B cell (primary cell): ENCODE measurements at regions not wholly inside any gene's neighbourhood (a gene's known extent, or its start where the extent isn't known, plus 50 kb on each side); places are given as distances from the start of the nearest gene placed in this dataset.

Experiments used
- ATAC-seq: fragments of 200-7000 bp; cut with Tn5 transposase; one replicate; pipeline ENCODE4 v1.10.0; 2021; ENCODE audit warnings: low read depth, mild to moderate bottlenecking, moderate number of reproducible peaks, moderate library complexity
- CTCF ChIA-PET: fragments of 350-600 bp; sonication (Branson Sonifier 250); formaldehyde crosslinking; loops from one replicate; lab custom pipeline; 2021; ENCODE audit warnings: antibody characterized with exemption, inconsistent platforms; lab: Charles Lee
- POLR2A ChIA-PET: fragments of 350-600 bp; sonication (Branson Sonifier 250); formaldehyde crosslinking; loops from one replicate; lab custom pipeline; 2021; ENCODE audit warnings: antibody characterized with exemption; lab: Charles Lee
- DNase-seq: peaks from one replicate; pipeline ENCODE4 v3.0.0; 2013
- H2AFZ ChIP-seq: 2 replicates; pipeline ENCODE4 v1.6.1; 2012; ENCODE audit warnings: mild to moderate bottlenecking, low read depth, low read length; ENCODE audit not compliant: insufficient read depth, poor library complexity, severe bottlenecking
- H3K27ac ChIP-seq, 2 donors: 1 replicate in 1 of 2; 2 replicates in 1 of 2; pipeline ENCODE4 v1.5.1; 2012 to 2013; ENCODE audit warnings: low read length in 2 of 2, mild to moderate bottlenecking in 2 of 2, moderate library complexity in 1 of 2
- H3K27me3 ChIP-seq, 4 experiments: fragments of 200-600 bp in 1 of 4; sonication (generic) in 1 of 4; replicated peaks in 1 of 4; 1 replicate in 2 of 4; 2 replicates in 2 of 4; pipeline versions ENCODE4 v1.6.1 to v1.7.0; 2013 to 2016; ENCODE audit warnings: low read length in 3 of 4, mild to moderate bottlenecking in 2 of 4, mixed read lengths in 1 of 4, moderate library complexity in 1 of 4; ENCODE audit not compliant: insufficient read depth in 4 of 4, control insufficient read depth in 3 of 4; ENCODE audit errors: control extremely low read depth in 1 of 4
- H3K36me3 ChIP-seq, 2 experiments: replicated peaks in 1 of 2; 1 replicate in 1 of 2; 2 replicates in 1 of 2; pipeline versions ENCODE4 v1.6.1 to v1.7.1; 2013; ENCODE audit warnings: low read length in 1 of 2; ENCODE audit not compliant: insufficient read depth in 2 of 2, control insufficient read depth in 1 of 2; ENCODE audit errors: control extremely low read depth in 1 of 2, extremely low read depth in 1 of 2
- H3K4me1 ChIP-seq, 2 donors: fragments of 200-600 bp in 1 of 2; sonication (generic) in 1 of 2; 1 replicate in 1 of 2; 2 replicates in 1 of 2; pipeline versions ENCODE4 v1.5.1 to v1.6.1; 2013 to 2017; ENCODE audit warnings: low read length in 2 of 2; ENCODE audit not compliant: control insufficient read depth in 2 of 2, insufficient read depth in 2 of 2
- H3K4me2 ChIP-seq: replicated peaks from 2 replicates; pipeline ENCODE3; 2012; ENCODE audit warnings: mild to moderate bottlenecking, low read depth, low read length; ENCODE audit not compliant: poor library complexity, severe bottlenecking
- H3K4me3 ChIP-seq, 5 experiments: fragments of 200-600 bp in 1 of 5; sonication (generic) in 1 of 5; 1 replicate in 3 of 5; 2 replicates in 2 of 5; pipeline versions ENCODE4 v1.5.1 to v1.7.0; 2011 to 2016; ENCODE audit warnings: low read length in 4 of 5, mild to moderate bottlenecking in 4 of 5, low read depth in 2 of 5, control low read depth in 1 of 5, moderate library complexity in 1 of 5; ENCODE audit not compliant: insufficient read depth in 1 of 5; ENCODE audit errors: control extremely low read depth in 1 of 5, extremely low read depth in 1 of 5
- H3K79me2 ChIP-seq: fragments of 200-600 bp; sonication (generic); one replicate; pipeline ENCODE4 v1.6.0; 2016; ENCODE audit warnings: low read length; ENCODE audit not compliant: control insufficient read depth, insufficient read depth
- H3K9ac ChIP-seq: fragments of 200-600 bp; sonication (generic); 2 replicates; pipeline ENCODE4 v1.6.1; 2017; ENCODE audit warnings: mild to moderate bottlenecking, low read length, moderate library complexity
- H3K9me3 ChIP-seq, 3 donors: one replicate each; pipeline versions ENCODE4 v1.6.1 to v1.7.1; 2013; ENCODE audit warnings: low read length in 2 of 3; ENCODE audit not compliant: control insufficient read depth in 2 of 3, insufficient read depth in 1 of 3; ENCODE audit errors: control extremely low read depth in 1 of 3
- H4K20me1 ChIP-seq: 2 replicates; pipeline ENCODE4 v1.6.0; 2012; ENCODE audit warnings: mild to moderate bottlenecking, low read length; ENCODE audit not compliant: insufficient read depth, control insufficient read depth, poor library complexity, severe bottlenecking
- H3K27ac Mint-ChIP-seq: one replicate; pipeline ENCODE4 v1.8.0; 2021; ENCODE audit warnings: mixed read lengths
- H3K27me3 Mint-ChIP-seq: one replicate; pipeline ENCODE4 v1.8.0; 2021; ENCODE audit warnings: mixed read lengths
- H3K4me1 Mint-ChIP-seq: one replicate; pipeline ENCODE4 v1.8.0; 2021; ENCODE audit warnings: mixed read lengths
- H3K4me3 Mint-ChIP-seq: one replicate; pipeline ENCODE4 v1.8.0; 2021; ENCODE audit warnings: mixed read lengths
- H3K9me3 Mint-ChIP-seq: one replicate; pipeline ENCODE4 v1.8.0; 2022; ENCODE audit warnings: mixed read lengths; ENCODE audit not compliant: insufficient read depth
- EZH2 ChIP-seq: IDR thresholded peaks from 2 replicates; pipeline ENCODE4 v1.6.1; 2012; ENCODE audit warnings: borderline replicate concordance, low read depth, mild to moderate bottlenecking, moderate library complexity, low read length; ENCODE audit not compliant: insufficient read depth, poor library complexity, severe bottlenecking
- WGBS: methylation state at CpG from one replicate; pipeline ENCODE4 v1.1.5; 2013; ENCODE audit warnings: missing lambda C conversion rate; ENCODE audit not compliant: insufficient coverage; 5-methylcytosine and 5-hydroxymethylcytosine counted together
- intact Hi-C: fragments of 100-400 bp; cut with micrococcal nuclease; formaldehyde crosslinking; loops from one replicate; pipeline ENCODE4 v1.10.0; 2022
- TF ChIP-seq, protein P1 (sequence below): fragments of 200-600 bp; IDR thresholded peaks from one replicate; pipeline ENCODE4 v1.8.0; 2022; ENCODE audit warnings: antibody characterized with exemption, mild to moderate bottlenecking

DNA sequence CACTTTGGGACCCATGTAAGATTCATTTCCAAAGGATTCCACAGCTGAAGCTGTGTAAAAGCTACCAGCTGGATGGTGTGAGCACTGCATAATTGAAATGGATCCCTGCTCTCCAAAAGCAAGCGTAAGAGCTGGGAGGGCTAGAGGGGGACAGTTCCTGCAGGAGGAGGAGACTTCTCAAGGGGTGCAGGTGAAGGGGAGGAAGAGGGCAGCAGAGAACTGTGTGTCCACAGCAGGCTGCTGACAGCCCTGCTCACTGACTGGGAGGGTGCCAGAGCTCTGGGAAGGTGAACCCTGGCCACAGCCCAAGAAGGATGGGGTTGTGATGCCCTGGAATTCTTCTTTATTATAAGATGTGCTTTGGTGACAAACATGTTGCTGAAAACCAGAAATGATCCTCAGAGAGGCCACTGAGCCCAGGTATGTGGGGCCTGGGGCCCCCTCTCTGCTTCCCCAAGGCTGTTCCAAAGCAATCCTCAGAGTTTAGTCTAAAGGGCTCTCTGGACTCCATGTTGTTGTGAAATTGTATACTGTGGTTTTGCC is 112.8 kb upstream of the SLC25A48 start:
- WGBS: 100% methylated on average over 1 of the region's 1 CpG
- no peaks in the 10 kb centered on the region for H3K79me2 ChIP-seq
- H3K36me3 ChIP-seq: no peaks in the 10 kb centered on the region
- Mint-ChIP-seq H3K9me3 (no peaks in the 10 kb centered on the region), H3K4me1 (no peaks in the 10 kb centered on the region), H3K27ac (no peak overlapping the region), H3K27me3 (peaks cover 3% of the 10 kb centered on the region), H3K4me3 (no peak overlapping the region)
- no peak overlapping the region for H3K4me2 ChIP-seq
- no peak overlapping the region for H3K27ac ChIP-seq
- H3K4me1 ChIP-seq: no peaks in the 10 kb centered on the region
- no peak overlapping the region for H2AFZ ChIP-seq
- ATAC-seq (no peak), DNase-seq (no peak)
- no peak for TF ChIP-seq EZH2
- TF ChIP-seq, protein P1, sequence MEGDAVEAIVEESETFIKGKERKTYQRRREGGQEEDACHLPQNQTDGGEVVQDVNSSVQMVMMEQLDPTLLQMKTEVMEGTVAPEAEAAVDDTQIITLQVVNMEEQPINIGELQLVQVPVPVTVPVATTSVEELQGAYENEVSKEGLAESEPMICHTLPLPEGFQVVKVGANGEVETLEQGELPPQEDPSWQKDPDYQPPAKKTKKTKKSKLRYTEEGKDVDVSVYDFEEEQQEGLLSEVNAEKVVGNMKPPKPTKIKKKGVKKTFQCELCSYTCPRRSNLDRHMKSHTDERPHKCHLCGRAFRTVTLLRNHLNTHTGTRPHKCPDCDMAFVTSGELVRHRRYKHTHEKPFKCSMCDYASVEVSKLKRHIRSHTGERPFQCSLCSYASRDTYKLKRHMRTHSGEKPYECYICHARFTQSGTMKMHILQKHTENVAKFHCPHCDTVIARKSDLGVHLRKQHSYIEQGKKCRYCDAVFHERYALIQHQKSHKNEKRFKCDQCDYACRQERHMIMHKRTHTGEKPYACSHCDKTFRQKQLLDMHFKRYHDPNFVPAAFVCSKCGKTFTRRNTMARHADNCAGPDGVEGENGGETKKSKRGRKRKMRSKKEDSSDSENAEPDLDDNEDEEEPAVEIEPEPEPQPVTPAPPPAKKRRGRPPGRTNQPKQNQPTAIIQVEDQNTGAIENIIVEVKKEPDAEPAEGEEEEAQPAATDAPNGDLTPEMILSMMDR: no peak
- H3K4me3 ChIP-seq: no peak overlapping the region
- intact Hi-C loops: no loop called here
- H4K20me1 ChIP-seq: no peaks in the 10 kb centered on the region
- H3K9me3 ChIP-seq: no peaks in the 10 kb centered on the region
- ChIA-PET POLR2A (no interaction called here), CTCF (no interaction called here)
- no peak overlapping the region for H3K9ac ChIP-seq
- H3K27me3 ChIP-seq: no peaks in the 10 kb centered on the region

DNA sequence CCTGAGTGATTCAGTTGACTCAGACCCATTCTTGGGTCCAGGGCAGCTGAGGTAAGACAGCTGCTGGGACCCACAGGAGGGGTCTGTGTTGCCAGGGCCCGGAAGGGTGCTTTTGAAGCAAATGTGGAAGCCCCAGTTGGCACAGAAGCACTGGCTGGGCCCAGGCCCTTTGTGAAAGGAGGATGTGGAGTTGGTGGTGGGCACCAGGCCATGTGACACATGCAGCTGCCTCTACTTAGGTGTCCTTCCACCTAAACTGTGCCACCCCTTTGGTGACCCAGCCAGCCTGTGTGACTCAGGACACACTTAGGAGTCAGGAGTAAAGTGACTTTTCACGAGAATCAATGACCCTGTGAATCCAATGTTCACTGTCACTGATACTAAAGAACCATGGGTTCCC is 114.3 kb upstream of the SLC25A48 start:
- no peaks in the 10 kb centered on the region for H3K9me3 ChIP-seq
- DNase-seq (no peak), ATAC-seq (no peak)
- no peak overlapping the region for H3K4me2 ChIP-seq
- peaks cover 3% of the 10 kb centered on the region for H3K27me3 Mint-ChIP-seq
- H3K4me1 Mint-ChIP-seq: no peaks in the 10 kb centered on the region
- intact Hi-C loops: no loop called here
- ChIA-PET POLR2A (no interaction called here), CTCF (no interaction called here)
- H3K27ac Mint-ChIP-seq: no peak overlapping the region
- no peak overlapping the region for H3K27ac ChIP-seq
- no peaks in the 10 kb centered on the region for H3K4me1 ChIP-seq
- no peak overlapping the region for H3K4me3 Mint-ChIP-seq
- no peaks in the 10 kb centered on the region for H3K27me3 ChIP-seq
- no peak overlapping the region for H3K9ac ChIP-seq
- TF ChIP-seq EZH2: no peak
- TF ChIP-seq, protein P1: no peak
- H3K4me3 ChIP-seq: no peak overlapping the region
- no peaks in the 10 kb centered on the region for H3K36me3 ChIP-seq
- no peak overlapping the region for H2AFZ ChIP-seq
- H3K79me2 ChIP-seq: no peaks in the 10 kb centered on the region
- no peaks in the 10 kb centered on the region for H4K20me1 ChIP-seq
- WGBS: 89% methylated on average over 2 of the region's 2 CpGs
- H3K9me3 Mint-ChIP-seq: no peaks in the 10 kb centered on the region
